HG03025 (cell line): ENCODE measurements at regions not wholly inside any gene's neighbourhood (a gene's known extent, or its start where the extent isn't known, plus 50 kb on each side); places are given as distances from the start of the nearest gene placed in this dataset.
"Not testable (repeated sequence)": the region's sequence is repeated elsewhere in the genome, so short reads cannot be mapped to it uniquely, and the experiment has no call there.

Experiments used
- ATAC-seq: cut with Tn5 transposase; IDR thresholded peaks from one replicate; pipeline ENCODE4 v1.9.1; 2021; ENCODE audit warnings: mild to moderate bottlenecking, moderate library complexity; ENCODE audit not compliant: unreplicated experiment, low FRiP score

- ATAC-seq, result no peak
These were observed 293.2 kb downstream of the ANXA1 start for GRCh38 chr9:73444821-73445220.

DNA sequence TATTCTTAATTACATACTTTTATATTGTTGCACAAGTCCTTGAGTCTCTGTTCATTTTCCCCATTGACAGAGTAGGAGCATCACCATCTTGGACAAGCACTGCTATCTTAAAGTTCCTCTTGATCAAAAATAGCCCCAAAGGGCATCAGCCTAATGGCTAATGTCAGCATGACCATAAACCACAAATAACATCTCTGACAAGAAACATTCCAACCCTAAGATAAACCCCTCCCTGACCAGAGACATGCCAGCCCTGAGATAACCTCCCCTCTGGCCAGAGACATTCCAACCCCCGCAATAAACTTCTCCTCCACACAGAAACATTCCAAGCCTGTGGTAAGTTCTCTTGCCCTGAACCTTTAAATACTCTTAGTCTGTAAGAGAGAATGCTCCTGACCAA lies 293.7 kb downstream of the ANXA1 start:
- not testable (repeated sequence) for ATAC-seq

DNA sequence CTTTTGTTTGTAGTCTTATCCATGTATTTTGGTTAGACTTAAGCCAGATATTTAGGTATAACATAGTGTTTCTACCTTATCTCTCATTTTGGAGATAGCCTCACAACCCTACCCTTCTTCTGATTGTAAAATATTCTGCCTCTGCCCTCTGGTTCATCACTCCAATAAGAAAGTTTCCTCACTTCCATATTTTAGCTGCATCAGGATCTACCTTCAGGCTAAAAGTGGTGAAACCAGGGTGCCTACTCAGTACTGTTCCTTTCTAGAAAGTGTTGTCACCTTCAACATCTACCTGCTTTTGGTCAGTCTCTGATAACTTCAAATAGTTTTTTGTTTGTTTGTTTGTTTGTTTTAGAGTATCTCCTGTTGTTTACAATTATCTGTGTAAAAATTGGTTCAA lies 294.6 kb downstream of the ANXA1 start:
- ATAC-seq, result no peak

GRCh38 chr9:73451003-73451402 lies 299.3 kb downstream of the ANXA1 start:
- no peak for ATAC-seq

DNA sequence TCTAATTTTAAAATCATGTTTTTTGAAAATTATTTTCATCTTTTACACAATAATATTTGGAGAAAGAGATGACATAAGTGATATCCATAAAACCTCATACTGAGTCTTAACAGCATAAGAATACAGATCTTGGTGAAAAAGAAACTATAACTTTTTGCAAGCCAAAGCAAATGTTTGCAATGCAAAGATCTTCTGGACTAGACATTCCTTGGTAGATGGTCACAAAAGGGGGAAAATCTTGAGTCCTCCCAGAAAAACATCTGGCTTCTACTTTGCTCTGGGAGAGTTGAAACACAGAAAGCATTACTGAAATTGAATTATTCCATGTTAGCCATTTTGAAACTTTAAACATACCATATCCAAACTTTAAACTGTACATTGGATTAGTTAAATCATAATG lies 308.2 kb downstream of the ANXA1 start:
- no peak for ATAC-seq

- no peak for ATAC-seq
These were observed 317.1 kb downstream of the ANXA1 start for GRCh38 chr9:73468716-73469115.

- ATAC-seq, result no peak
These were observed 319.1 kb downstream of the ANXA1 start for GRCh38 chr9:73470766-73471165.

DNA sequence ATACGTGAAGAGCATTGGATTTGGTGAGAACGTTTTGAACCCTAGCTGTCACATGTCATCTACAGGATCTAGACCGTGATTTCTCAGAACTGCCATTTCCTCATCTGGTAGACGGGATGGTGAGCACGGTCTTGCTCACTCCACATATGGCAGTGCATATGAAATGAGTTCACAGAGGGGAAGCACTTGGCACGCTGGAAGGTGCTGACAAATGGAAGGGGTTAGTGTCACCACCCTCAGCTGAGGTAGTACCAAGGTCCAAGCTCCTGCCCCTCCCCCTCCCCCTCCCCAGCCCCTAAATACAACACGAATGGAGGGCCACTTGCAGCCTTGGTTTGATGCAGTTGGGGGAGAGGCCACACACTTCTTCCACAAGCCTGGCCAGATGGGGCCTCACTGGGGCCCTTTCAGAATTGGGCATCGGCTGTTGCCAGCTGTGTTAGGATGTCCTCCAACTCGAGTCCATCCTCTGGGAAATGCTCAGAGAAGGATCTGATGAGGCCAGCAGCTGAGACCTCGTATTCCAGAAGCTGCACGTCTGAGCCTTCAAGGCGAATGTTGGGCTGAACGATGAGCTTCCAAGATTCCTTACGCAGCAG lies 322.4 kb downstream of the ANXA1 start:
- ATAC-seq, result no peak

DNA sequence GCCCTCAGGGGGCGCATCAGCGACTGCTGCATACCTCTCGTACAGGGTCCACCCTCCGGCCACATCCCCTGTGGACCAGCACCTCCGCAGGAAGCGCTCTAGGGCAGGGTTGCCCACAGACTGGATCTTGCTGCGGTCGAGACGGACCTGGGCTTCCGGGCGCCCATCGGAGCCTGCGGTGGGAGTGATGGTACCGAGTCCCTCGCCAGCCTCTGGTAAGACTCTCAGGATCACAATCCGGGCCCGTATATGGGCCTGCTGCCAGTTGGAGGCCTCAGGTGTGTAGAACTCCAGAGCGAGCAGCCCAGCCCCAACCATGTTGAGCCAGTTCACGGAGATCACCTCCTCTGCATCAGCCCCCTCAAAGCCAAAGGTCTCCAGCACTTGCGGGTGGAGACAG lies 323.0 kb downstream of the ANXA1 start:
- no peak for ATAC-seq

DNA sequence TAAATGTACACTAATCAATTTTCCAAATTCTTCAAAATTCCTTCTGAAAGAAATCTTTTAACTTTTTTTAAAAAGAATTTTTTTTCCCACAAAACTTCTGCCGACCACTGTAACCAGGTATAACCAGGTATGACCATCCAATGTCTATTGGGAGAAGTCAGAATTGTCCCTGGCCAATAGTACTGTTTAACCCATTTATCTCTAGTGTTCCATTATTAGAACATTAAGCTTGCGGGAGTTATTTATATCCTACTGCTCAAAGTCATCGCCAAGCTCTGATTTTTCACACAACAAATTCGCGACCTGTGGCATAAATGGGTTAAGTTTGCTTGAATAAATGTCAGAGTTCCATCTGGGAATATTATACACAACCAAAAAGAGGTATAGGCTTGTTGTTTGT lies 343.2 kb downstream of the ANXA1 start:
- ATAC-seq, result no peak

DNA sequence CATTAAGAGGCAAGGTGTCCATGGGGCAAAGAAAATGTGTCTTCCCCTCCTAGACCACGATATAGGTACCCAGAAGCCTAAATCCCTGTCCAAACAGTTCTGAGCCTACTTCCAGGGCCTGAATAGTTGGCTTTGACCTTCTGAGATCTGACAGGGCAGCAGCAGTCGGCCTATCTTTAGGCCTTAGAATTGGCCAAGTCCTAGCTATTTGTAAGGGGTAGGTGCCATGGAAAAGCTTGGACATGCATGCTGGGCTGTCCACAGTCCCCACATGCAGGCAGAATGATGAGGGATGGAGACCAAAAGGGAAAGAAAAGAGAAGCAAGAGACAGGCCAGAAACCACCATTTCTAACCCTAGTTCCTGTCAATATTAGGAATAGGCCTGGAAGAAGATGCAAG lies 346.1 kb downstream of the ANXA1 start:
- no peak for ATAC-seq

DNA sequence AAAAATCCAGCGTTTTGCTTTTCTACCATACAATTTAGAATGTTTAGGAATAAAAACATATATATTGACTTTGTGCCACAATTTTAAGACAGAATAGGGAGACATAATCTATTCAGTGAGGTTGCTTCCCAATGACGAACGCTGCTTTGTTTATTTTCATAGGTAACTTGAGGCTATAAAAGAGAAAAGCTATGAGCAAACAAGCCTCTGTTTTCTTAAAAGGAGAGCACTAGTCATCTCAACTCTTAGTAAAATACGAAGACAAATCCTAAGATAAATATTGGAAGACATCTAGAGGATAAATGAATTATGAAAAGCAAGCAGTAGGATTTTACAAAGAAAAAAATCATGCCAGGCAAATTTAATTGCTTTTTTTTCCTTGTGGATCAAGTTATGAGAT lies 363.6 kb downstream of the ANXA1 start:
- no peak for ATAC-seq

- ATAC-seq, result no peak
These were observed 371.7 kb downstream of the ANXA1 start for GRCh38 chr9:73523391-73523790.

GRCh38 chr9:73525350-73525749 lies 373.7 kb downstream of the ANXA1 start:
- no peak for ATAC-seq

GRCh38 chr9:73527521-73527920 lies 375.9 kb downstream of the ANXA1 start:
- no peak for ATAC-seq

GRCh38 chr9:73528926-73529325 lies 377.3 kb downstream of the ANXA1 start:
- ATAC-seq, result no peak

GRCh38 chr9:73529666-73530065 lies 378.0 kb downstream of the ANXA1 start:
- ATAC-seq, result no peak

- no peak for ATAC-seq
These were observed 379.4 kb downstream of the ANXA1 start for GRCh38 chr9:73531051-73531532.

DNA sequence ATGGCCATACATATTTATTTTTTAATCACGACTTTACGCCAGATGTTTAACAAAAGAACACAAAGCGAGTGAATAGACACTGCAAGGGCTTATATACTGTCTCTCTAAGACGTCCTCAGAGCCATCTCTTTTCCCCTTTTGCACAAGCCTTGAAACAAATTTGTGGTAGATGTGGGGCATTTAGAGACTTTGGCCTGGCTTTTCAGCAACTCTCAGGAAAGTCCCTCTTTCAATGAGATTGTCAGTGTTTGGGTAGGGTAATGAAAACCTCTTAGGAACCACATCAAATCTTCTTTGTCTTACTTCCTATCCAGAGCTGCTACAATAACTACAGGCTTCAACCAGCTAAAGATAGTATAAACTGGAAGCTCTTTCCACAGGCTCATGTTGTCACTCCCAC lies 380.0 kb downstream of the ANXA1 start:
- peak; percentile 66 for ATAC-seq

DNA sequence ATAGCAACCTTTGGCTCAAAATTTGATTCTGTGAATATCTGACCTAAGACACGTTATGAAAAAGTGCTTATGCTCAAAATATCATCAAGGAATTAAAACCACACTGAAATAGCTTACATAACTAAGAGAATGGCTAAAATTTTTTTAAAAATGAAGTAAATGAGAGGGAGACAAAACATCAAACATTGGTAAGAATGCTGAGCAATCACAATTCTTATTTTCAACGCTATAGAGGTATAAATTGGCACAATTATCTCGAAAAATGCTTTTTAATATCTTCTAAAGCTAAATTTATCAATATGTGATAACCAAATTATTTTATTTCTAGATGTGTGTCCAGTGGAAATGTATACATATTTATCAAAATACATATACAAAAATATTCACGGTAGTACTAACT lies 381.3 kb downstream of the ANXA1 start:
- no peak for ATAC-seq

GRCh38 chr9:73536403-73536802 lies 384.7 kb downstream of the ANXA1 start:
- ATAC-seq, result no peak

GRCh38 chr9:73537561-73537960 lies 385.9 kb downstream of the ANXA1 start:
- ATAC-seq, result no peak

DNA sequence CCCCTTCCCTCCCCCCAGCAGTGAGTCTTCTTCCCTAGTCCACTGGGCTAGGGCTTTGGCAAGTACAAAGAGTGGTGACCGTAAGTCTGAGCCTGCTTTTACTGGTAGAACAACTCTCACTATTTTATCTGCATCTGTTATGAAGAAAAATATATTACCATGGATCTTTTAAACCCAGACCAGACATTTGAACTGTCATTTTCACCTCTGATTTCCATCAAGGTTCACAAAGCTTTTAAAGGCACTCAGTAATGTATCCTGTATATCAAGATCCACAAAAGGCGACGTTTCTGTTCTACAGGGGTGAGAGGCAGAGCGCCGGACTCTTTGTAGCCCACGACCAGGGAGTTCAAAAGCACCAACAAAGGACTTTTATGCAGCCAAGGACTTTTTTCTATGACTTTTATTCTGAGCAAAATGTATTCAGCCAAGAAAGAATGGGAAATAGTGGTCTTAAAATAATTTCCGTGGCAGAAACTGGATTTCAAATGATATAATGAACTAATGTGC lies 388.3 kb downstream of the ANXA1 start:
- ATAC-seq, result no peak
